NB4 (cell line): ENCODE measurements at regions not wholly inside any gene's neighbourhood (a gene's known extent, or its start where the extent isn't known, plus 50 kb on each side); places are given as distances from the start of the nearest gene placed in this dataset.

Source experiments
- MYC ChIP-seq: IDR thresholded peaks from 2 replicates; pipeline ENCODE4 v1.6.1; 2011; ENCODE audit warnings: low read depth, low read length
- POLR2A ChIP-seq: IDR thresholded peaks from 2 replicates; pipeline ENCODE4 v1.6.1; 2011; ENCODE audit warnings: mild to moderate bottlenecking; ENCODE audit not compliant: insufficient read length; ENCODE audit errors: extremely low read depth
- TF ChIP-seq, protein P1 (sequence below): IDR thresholded peaks from one replicate; pipeline ENCODE4 v1.5.1; 2012; ENCODE audit warnings: low read depth, low read length
- TF ChIP-seq, protein P2 (sequence below): IDR thresholded peaks from 2 replicates; pipeline ENCODE4 v1.6.1; 2011; ENCODE audit warnings: low read depth, low read length

DNA sequence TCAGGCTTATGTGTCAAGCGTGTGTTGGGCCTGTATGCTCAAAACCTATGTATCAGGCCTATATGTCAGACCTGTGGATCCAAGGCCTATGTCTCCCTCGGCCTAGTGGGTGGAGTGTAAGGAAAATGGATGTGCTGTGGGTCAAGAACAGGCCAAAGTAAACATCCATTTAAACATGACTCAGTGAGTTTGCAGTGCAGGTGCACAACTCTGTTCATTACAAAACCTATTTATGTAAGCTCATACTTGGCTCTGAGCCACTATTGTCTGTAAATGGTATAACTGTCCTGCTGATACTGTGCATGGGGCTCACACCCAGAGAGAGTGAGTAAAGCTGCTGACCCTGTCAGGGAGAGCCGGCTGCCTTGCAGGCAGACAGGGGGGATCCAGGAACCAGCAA, 249.7 kb upstream of the AVPR1A start:
- no peak for TF ChIP-seq POLR2A
- TF ChIP-seq, protein P1, sequence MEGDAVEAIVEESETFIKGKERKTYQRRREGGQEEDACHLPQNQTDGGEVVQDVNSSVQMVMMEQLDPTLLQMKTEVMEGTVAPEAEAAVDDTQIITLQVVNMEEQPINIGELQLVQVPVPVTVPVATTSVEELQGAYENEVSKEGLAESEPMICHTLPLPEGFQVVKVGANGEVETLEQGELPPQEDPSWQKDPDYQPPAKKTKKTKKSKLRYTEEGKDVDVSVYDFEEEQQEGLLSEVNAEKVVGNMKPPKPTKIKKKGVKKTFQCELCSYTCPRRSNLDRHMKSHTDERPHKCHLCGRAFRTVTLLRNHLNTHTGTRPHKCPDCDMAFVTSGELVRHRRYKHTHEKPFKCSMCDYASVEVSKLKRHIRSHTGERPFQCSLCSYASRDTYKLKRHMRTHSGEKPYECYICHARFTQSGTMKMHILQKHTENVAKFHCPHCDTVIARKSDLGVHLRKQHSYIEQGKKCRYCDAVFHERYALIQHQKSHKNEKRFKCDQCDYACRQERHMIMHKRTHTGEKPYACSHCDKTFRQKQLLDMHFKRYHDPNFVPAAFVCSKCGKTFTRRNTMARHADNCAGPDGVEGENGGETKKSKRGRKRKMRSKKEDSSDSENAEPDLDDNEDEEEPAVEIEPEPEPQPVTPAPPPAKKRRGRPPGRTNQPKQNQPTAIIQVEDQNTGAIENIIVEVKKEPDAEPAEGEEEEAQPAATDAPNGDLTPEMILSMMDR = no peak
- no peak for TF ChIP-seq MYC
- TF ChIP-seq, protein P2, sequence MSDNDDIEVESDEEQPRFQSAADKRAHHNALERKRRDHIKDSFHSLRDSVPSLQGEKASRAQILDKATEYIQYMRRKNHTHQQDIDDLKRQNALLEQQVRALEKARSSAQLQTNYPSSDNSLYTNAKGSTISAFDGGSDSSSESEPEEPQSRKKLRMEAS = no peak
